Breast epithelium (tissue), 4 donors: ENCODE measurements at regions not wholly inside any gene's neighbourhood (a gene's known extent, or its start where the extent isn't known, plus 50 kb on each side); places are given as distances from the start of the nearest gene placed in this dataset.
A peak's percentile ranks its signal among the peaks of the same experiment; 100 is the strongest.

ENCODE experiments used
- DNase-seq, 2 donors: peaks; one replicate each; pipeline ENCODE4 v3.0.0-alpha.2; 2019; ENCODE audit warnings: low spot score in 2 of 2
- H3K27ac ChIP-seq, 2 donors: fragments of 200-600 bp; sonication (generic) in 1 of 2; one replicate each; pipeline ENCODE4 v1.5.1; 2016 to 2019; ENCODE audit warnings: mild to moderate bottlenecking in 1 of 2
- H3K27me3 ChIP-seq, 2 donors: fragments of 200-600 bp; sonication (generic) in 1 of 2; one replicate each; pipeline versions ENCODE4 v1.5.1 to v1.6.0; 2017 to 2019; ENCODE audit warnings: control low read depth in 1 of 2, mild to moderate bottlenecking in 1 of 2
- H3K36me3 ChIP-seq: fragments of 200-600 bp; one replicate; pipeline ENCODE4 v1.5.1; 2019
- H3K4me1 ChIP-seq, 2 donors: fragments of 200-600 bp; sonication (generic); one replicate each; pipeline ENCODE4 v1.5.1; 2016 to 2019; ENCODE audit warnings: control low read depth in 1 of 2
- H3K4me3 ChIP-seq, 3 donors: fragments of 200-600 bp; sonication (generic); 1 replicate in 2 of 3; 2 replicates in 1 of 3; pipeline ENCODE4 v1.5.1; 2016 to 2019; ENCODE audit warnings: mild to moderate bottlenecking in 3 of 3, moderate library complexity in 2 of 3
- H3K9me3 ChIP-seq, 2 donors: fragments of 200-600 bp; sonication (generic) in 1 of 2; one replicate each; pipeline ENCODE4 v1.5.1; 2016 to 2019; ENCODE audit warnings: control low read depth in 1 of 2
- POLR2A ChIP-seq: fragments of 450-650 bp; IDR thresholded peaks from one replicate; pipeline ENCODE4 v1.6.1; 2016; ENCODE audit warnings: antibody characterized with exemption, mild to moderate bottlenecking, moderate library complexity
- POLR2AphosphoS5 ChIP-seq, 3 donors: sonication (generic); formaldehyde crosslinking; IDR thresholded peaks; one replicate each; pipeline ENCODE4 v1.6.1; 2017; ENCODE audit warnings: antibody characterized with exemption in 3 of 3
- intact Hi-C: fragments of 100-400 bp; cut with DNase I; formaldehyde crosslinking; loops from one replicate; pipeline ENCODE4 v1.15.1; 2023; ENCODE audit warnings: low total_unique reads
- TF ChIP-seq, protein P1 (sequence below), 3 donors: fragments of 450-650 bp; IDR thresholded peaks; one replicate each; pipeline ENCODE4 v1.5.1; 2016 to 2017; ENCODE audit warnings: antibody characterized with exemption in 3 of 3, mild to moderate bottlenecking in 3 of 3, moderate library complexity in 3 of 3

DNA sequence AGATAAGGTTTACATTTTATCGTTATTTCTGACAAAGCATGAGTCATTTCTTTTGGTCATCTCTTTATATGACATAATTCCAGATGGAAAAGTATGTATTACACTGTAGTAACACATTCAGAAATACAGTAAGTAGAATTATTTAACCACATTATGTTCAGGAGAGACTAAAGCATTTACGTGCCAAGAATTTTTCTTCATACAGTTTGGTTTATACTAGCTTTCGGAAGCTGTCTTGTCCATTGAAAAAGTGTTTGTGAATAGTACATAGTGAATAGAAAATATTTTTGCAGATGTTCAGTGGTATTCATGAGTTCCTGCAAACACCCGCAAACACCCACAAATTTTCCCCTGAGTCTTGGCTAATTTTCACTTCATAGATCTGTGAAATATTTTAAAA is 1033.0 kb upstream of the INTU start:
- no peaks in the 10 kb centered on the region for H3K27me3 ChIP-seq
- intact Hi-C loops: no loop called here
- TF ChIP-seq POLR2AphosphoS5 (IDR thresholded peaks at IDR 0.05) (no peak), POLR2A (no peak)
- TF ChIP-seq, protein P1, sequence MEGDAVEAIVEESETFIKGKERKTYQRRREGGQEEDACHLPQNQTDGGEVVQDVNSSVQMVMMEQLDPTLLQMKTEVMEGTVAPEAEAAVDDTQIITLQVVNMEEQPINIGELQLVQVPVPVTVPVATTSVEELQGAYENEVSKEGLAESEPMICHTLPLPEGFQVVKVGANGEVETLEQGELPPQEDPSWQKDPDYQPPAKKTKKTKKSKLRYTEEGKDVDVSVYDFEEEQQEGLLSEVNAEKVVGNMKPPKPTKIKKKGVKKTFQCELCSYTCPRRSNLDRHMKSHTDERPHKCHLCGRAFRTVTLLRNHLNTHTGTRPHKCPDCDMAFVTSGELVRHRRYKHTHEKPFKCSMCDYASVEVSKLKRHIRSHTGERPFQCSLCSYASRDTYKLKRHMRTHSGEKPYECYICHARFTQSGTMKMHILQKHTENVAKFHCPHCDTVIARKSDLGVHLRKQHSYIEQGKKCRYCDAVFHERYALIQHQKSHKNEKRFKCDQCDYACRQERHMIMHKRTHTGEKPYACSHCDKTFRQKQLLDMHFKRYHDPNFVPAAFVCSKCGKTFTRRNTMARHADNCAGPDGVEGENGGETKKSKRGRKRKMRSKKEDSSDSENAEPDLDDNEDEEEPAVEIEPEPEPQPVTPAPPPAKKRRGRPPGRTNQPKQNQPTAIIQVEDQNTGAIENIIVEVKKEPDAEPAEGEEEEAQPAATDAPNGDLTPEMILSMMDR (IDR thresholded peaks at IDR 0.05): no peak
- H3K36me3 ChIP-seq: no peaks in the 10 kb centered on the region
- H3K9me3 ChIP-seq: no peaks in the 10 kb centered on the region
- H3K4me3 ChIP-seq: no peak overlapping the region
- no peak overlapping the region for H3K27ac ChIP-seq
- no peak for DNase-seq
- no peaks in the 10 kb centered on the region for H3K4me1 ChIP-seq

GRCh38 chr4:126603210-126603609 is 1029.5 kb upstream of the INTU start:
- H3K27me3 ChIP-seq: no peaks in the 10 kb centered on the region
- H3K27ac ChIP-seq: no peak overlapping the region
- intact Hi-C loops: no loop called here
- H3K36me3 ChIP-seq: no peaks in the 10 kb centered on the region
- DNase-seq: no peak
- H3K9me3 ChIP-seq: no peaks in the 10 kb centered on the region
- TF ChIP-seq POLR2A (no peak), POLR2AphosphoS5 (IDR thresholded peaks at IDR 0.05) (no peak)
- TF ChIP-seq, protein P1 (IDR thresholded peaks at IDR 0.05): no peak
- no peaks in the 10 kb centered on the region for H3K4me1 ChIP-seq
- H3K4me3 ChIP-seq: no peak overlapping the region

GRCh38 chr4:126603825-126604224 is 1028.9 kb upstream of the INTU start:
- Histone ChIP-seq H3K36me3 (no peaks in the 10 kb centered on the region), H3K27ac (no peak overlapping the region), H3K4me3 (no peak overlapping the region), H3K9me3 (no peaks in the 10 kb centered on the region), H3K4me1 (no peaks in the 10 kb centered on the region), H3K27me3 (no peaks in the 10 kb centered on the region)
- DNase-seq: no peak
- intact Hi-C loops: no loop called here
- TF ChIP-seq POLR2AphosphoS5 (IDR thresholded peaks at IDR 0.05) (no peak), POLR2A (no peak)
- TF ChIP-seq, protein P1 (IDR thresholded peaks at IDR 0.05): no peak

GRCh38 chr4:126604268-126604867 is 1028.4 kb upstream of the INTU start:
- Histone ChIP-seq H3K4me1 (no peaks in the 10 kb centered on the region), H3K9me3 (no peaks in the 10 kb centered on the region), H3K27ac (no peak overlapping the region), H3K36me3 (no peaks in the 10 kb centered on the region), H3K4me3 (no peak overlapping the region), H3K27me3 (no peaks in the 10 kb centered on the region)
- TF ChIP-seq, protein P1 (IDR thresholded peaks at IDR 0.05): peak in 1 of 3 donors; percentile 24
- TF ChIP-seq POLR2A: no peak
- intact Hi-C loops: no loop called here
- DNase-seq: no peak

DNA sequence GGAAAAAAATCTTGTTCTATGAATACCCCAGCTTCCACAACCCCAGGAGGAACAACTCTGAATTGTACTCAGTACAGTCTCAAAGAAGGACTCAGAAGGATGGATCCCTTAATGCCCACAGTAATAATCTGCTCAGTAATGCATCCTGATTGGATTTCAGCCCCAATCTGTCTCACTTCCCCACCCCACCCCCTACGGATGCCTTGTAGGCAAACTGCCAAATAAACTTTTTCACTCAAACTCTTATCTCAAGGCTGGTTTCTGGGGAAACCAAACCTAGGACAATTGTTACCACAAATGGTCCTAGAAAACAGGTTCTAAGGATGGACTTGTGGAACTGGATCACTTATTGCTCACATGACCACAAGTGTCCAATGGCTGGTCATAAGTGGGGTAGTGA is 1021.8 kb upstream of the INTU start:
- no peak for DNase-seq
- Histone ChIP-seq H3K27ac (no peak overlapping the region), H3K4me1 (no peaks in the 10 kb centered on the region), H3K36me3 (no peaks in the 10 kb centered on the region), H3K27me3 (no peaks in the 10 kb centered on the region), H3K4me3 (no peak overlapping the region), H3K9me3 (no peaks in the 10 kb centered on the region)
- intact Hi-C loops: no loop called here
- TF ChIP-seq POLR2A (no peak), POLR2AphosphoS5 (IDR thresholded peaks at IDR 0.05) (no peak)
- TF ChIP-seq, protein P1 (IDR thresholded peaks at IDR 0.05): no peak
